MCF 10A (cell line): ENCODE measurements at regions not wholly inside any gene's neighbourhood (a gene's known extent, or its start where the extent isn't known, plus 50 kb on each side); places are given as distances from the start of the nearest gene placed in this dataset.
A peak's percentile ranks its signal among the peaks of the same experiment; 100 is the strongest.

Experiments used
- BruUV-seq: library from RNA; stranded (reverse); fragments of 400-500 nt; replicated peaks from 2 replicates; lab custom pipeline; 2021; lab: Mats Ljungman, UMichigan
- CTCF ChIA-PET: fragments of 300-600 bp; sonication (Branson Sonifier 250); formaldehyde crosslinking; extraction: SDS; loops from one replicate; lab custom pipeline; 2021; ENCODE audit warnings: antibody characterized with exemption, inconsistent platforms; lab: Yijun Ruan, JAX
- POLR2A ChIA-PET: fragments of 300-600, 350-650 bp; sonication (Branson Sonifier 250); formaldehyde crosslinking; extraction: SDS; loops from one replicate; lab custom pipeline; 2020; ENCODE audit warnings: antibody characterized with exemption, inconsistent platforms; lab: Yijun Ruan, JAX
- DNase-seq: peaks from one replicate; pipeline ENCODE4 v3.0.0-alpha.2; 2018; ENCODE audit not compliant: unreplicated experiment
- H3K27ac Mint-ChIP-seq: one replicate; pipeline ENCODE4 v1.8.0; 2022; ENCODE audit warnings: mild to moderate bottlenecking, low read depth, mixed read lengths; ENCODE audit not compliant: unreplicated experiment
- H3K27me3 Mint-ChIP-seq: one replicate; pipeline ENCODE4 v1.8.0; 2022; ENCODE audit warnings: mixed read lengths; ENCODE audit not compliant: insufficient read depth, unreplicated experiment
- H3K36me3 Mint-ChIP-seq: one replicate; pipeline ENCODE4 v1.8.0; 2022; ENCODE audit warnings: mild to moderate bottlenecking, moderate library complexity, mixed read lengths; ENCODE audit not compliant: insufficient read depth, unreplicated experiment
- H3K4me1 Mint-ChIP-seq: one replicate; pipeline ENCODE4 v1.8.0; 2022; ENCODE audit warnings: mixed read lengths; ENCODE audit not compliant: insufficient read depth, unreplicated experiment
- H3K4me3 Mint-ChIP-seq: one replicate; pipeline ENCODE4 v1.8.0; 2022; ENCODE audit warnings: mild to moderate bottlenecking, moderate library complexity, mixed read lengths; ENCODE audit not compliant: unreplicated experiment
- H3K9me3 Mint-ChIP-seq: one replicate; pipeline ENCODE4 v1.8.0; 2022; ENCODE audit warnings: mixed read lengths; ENCODE audit not compliant: unreplicated experiment
- intact Hi-C: fragments of 100-400 bp; cut with micrococcal nuclease; formaldehyde crosslinking; loops from 2 replicates; pipeline ENCODE4 v1.14.1; 2022
- TF ChIP-seq, protein P1 (sequence below): fragments of 200-600 bp; IDR thresholded peaks from one replicate; pipeline ENCODE4 v1.8.0; 2022; ENCODE audit warnings: antibody characterized with exemption, mild to moderate bottlenecking; ENCODE audit not compliant: unreplicated experiment

GRCh38 chr18:76699923-76700322 is 122.4 kb upstream of the ZNF236 start:
- DNase-seq: no peak
- ChIA-PET CTCF (interaction anchor here (0.6 to 4.3 kb wide), 4 partner anchors 10 to 1412 kb away, joined by 3 to 23 read pairs (median 10); no protein-coding TSS in a partner anchor), POLR2A (no interaction called here)
- Mint-ChIP-seq H3K36me3 (no peaks in the 10 kb centered on the region), H3K27ac (no peak overlapping the region), H3K4me3 (no peak overlapping the region), H3K27me3 (peaks cover 26% of the 10 kb centered on the region), H3K4me1 (no peaks in the 10 kb centered on the region), H3K9me3 (no peaks in the 10 kb centered on the region)
- BruUV-seq: no TSS peak
- intact Hi-C loops: no loop called here
- TF ChIP-seq, protein P1, sequence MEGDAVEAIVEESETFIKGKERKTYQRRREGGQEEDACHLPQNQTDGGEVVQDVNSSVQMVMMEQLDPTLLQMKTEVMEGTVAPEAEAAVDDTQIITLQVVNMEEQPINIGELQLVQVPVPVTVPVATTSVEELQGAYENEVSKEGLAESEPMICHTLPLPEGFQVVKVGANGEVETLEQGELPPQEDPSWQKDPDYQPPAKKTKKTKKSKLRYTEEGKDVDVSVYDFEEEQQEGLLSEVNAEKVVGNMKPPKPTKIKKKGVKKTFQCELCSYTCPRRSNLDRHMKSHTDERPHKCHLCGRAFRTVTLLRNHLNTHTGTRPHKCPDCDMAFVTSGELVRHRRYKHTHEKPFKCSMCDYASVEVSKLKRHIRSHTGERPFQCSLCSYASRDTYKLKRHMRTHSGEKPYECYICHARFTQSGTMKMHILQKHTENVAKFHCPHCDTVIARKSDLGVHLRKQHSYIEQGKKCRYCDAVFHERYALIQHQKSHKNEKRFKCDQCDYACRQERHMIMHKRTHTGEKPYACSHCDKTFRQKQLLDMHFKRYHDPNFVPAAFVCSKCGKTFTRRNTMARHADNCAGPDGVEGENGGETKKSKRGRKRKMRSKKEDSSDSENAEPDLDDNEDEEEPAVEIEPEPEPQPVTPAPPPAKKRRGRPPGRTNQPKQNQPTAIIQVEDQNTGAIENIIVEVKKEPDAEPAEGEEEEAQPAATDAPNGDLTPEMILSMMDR: no peak

GRCh38 chr18:76697441-76697901 is 124.9 kb upstream of the ZNF236 start:
- H3K9me3 Mint-ChIP-seq: no peaks in the 10 kb centered on the region
- BruUV-seq: no TSS peak

GRCh38 chr18:76691800-76692199 is 130.6 kb upstream of the ZNF236 start:
- Mint-ChIP-seq H3K4me1 (peaks cover 3% of the 10 kb centered on the region), H3K36me3 (no peaks in the 10 kb centered on the region), H3K9me3 (no peaks in the 10 kb centered on the region), H3K27me3 (peaks cover 25% of the 10 kb centered on the region), H3K27ac (no peak overlapping the region), H3K4me3 (no peak overlapping the region)
- TF ChIP-seq, protein P1: no peak
- ChIA-PET POLR2A (no interaction called here), CTCF (interaction anchor here (1.2 kb wide), 1 partner anchor 343 kb away, joined by 4 read pairs; no protein-coding TSS in a partner anchor)
- DNase-seq: no peak
- no TSS peak for BruUV-seq
- intact Hi-C loops: no loop called here

More at GRCh38 chr18:76697441-76697901, 124.9 kb upstream of the ZNF236 start:
- Mint-ChIP-seq H3K4me3 (no peak overlapping the region), H3K4me1 (no peaks in the 10 kb centered on the region), H3K27me3 (peaks cover 37% of the 10 kb centered on the region), H3K27ac (no peak overlapping the region), H3K36me3 (no peaks in the 10 kb centered on the region)
- TF ChIP-seq, protein P1: no peak
- CTCF ChIA-PET: interaction anchor here (1.8 kb wide), 1 partner anchor 12 kb away, joined by 6 read pairs; no protein-coding TSS in a partner anchor
- POLR2A ChIA-PET: no interaction called here
- DNase-seq: no peak
- intact Hi-C loops: no loop called here

- H3K4me1 Mint-ChIP-seq: peaks cover 7% of the 10 kb centered on the region
- H3K9me3 Mint-ChIP-seq: no peaks in the 10 kb centered on the region
- ChIA-PET CTCF (interaction anchor here (0.5 to 9.2 kb wide), 7 partner anchors 11 to 426 kb away, joined by 3 to 150 read pairs (median 3); no protein-coding TSS in a partner anchor), POLR2A (interaction anchor here (0.9 to 1.0 kb wide), 2 partner anchors 114 to 197 kb away, joined by 3 read pairs; no protein-coding TSS in a partner anchor)
- H3K27ac Mint-ChIP-seq: no peak overlapping the region
- intact Hi-C loops: no loop called here
- DNase-seq: peak; percentile 22
- TF ChIP-seq, protein P1: no peak
- H3K4me3 Mint-ChIP-seq: no peak overlapping the region
- peaks cover 25% of the 10 kb centered on the region for H3K27me3 Mint-ChIP-seq
- no TSS peak for BruUV-seq
- H3K36me3 Mint-ChIP-seq: peaks cover 6% of the 10 kb centered on the region
Observed at GRCh38 chr18:76689646-76690264, 132.6 kb upstream of the ZNF236 start.
